GM12878 (cell line): ENCODE measurements at regions not wholly inside any gene's neighbourhood (a gene's known extent, or its start where the extent isn't known, plus 50 kb on each side); places are given as distances from the start of the nearest gene placed in this dataset.

Experiments
- ATAC-seq: fragments of 200-7000 bp; cut with Tn5 transposase; 3 replicates; pipeline ENCODE4 v1.9.1; 2020; ENCODE audit warnings: mild to moderate bottlenecking, moderate library complexity
- BruUV-seq: library from RNA; stranded (reverse); fragments of 400-500 nt; replicated peaks from 2 replicates; lab custom pipeline; 2021; lab: Mats Ljungman, UMichigan
- CTCF ChIA-PET: fragments of 300-600 bp; sonication (Branson Sonifier 250); formaldehyde crosslinking; extraction: SDS; loops from one replicate; lab custom pipeline; 2021; ENCODE audit warnings: inconsistent platforms; lab: Yijun Ruan, JAX
- POLR2A ChIA-PET: fragments of 350-600 bp; formaldehyde crosslinking; extraction: SDS; loops from one replicate; lab custom pipeline; 2021; ENCODE audit warnings: inconsistent platforms; lab: Charles Lee
- RAD21 ChIA-PET: fragments of 300-600 bp; sonication (Branson Sonifier 250); formaldehyde crosslinking; loops from one replicate; lab custom pipeline; 2023; ENCODE audit warnings: antibody characterized with exemption; ENCODE audit not compliant: unreplicated experiment; lab: Charles Lee
- SMC1A ChIA-PET: fragments of 300-600 bp; sonication (Branson Sonifier 250); formaldehyde crosslinking; loops from one replicate; lab custom pipeline; 2023; ENCODE audit not compliant: unreplicated experiment, uncharacterized antibody; lab: Charles Lee
- DNase-seq: peaks from one replicate; pipeline ENCODE4 v3.0.0-alpha.2; 2011; ENCODE audit warnings: low read depth, low spot score
- FAIRE-seq: peaks from 3 replicates; lab custom pipeline; 2011; peaks lifted over from hg19 to GRCh38; lab: Jason Lieb, UNC
- H2AFZ ChIP-seq: 2 replicates; pipeline ENCODE4 v1.6.0; 2011; ENCODE audit warnings: low read depth, low read length, control low read depth; ENCODE audit not compliant: control insufficient read depth
- H3K27ac ChIP-seq: 2 replicates; pipeline ENCODE4 v1.5.1; 2011; ENCODE audit warnings: control low read depth; ENCODE audit not compliant: control insufficient read depth, insufficient read depth
- H3K27me3 ChIP-seq, 2 experiments: replicated peaks in 1 of 2; 2 replicates each; pipeline versions ENCODE4 v1.6.0 to v1.6.1; 2011; ENCODE audit warnings: low read length in 1 of 2; ENCODE audit not compliant: control insufficient read depth in 2 of 2, insufficient read depth in 2 of 2
- H3K36me3 ChIP-seq, 2 experiments: 2 replicates each; pipeline ENCODE4 v1.5.1; 2011; ENCODE audit warnings: low read length in 1 of 2; ENCODE audit not compliant: control insufficient read depth in 2 of 2, insufficient read depth in 2 of 2
- H3K4me1 ChIP-seq: 2 replicates; pipeline ENCODE4 v1.6.1; 2011; ENCODE audit warnings: mild to moderate bottlenecking, low read length, moderate library complexity, mixed read lengths; ENCODE audit not compliant: control insufficient read depth, insufficient read depth
- H3K4me2 ChIP-seq: 2 replicates; pipeline ENCODE4 v1.6.0; 2011; ENCODE audit warnings: control low read depth; ENCODE audit not compliant: control insufficient read depth, insufficient read depth
- H3K4me3 ChIP-seq: fragments of 200-600 bp; sonication (generic); 2 replicates; pipeline ENCODE4 v1.5.1; 2016
- H3K79me2 ChIP-seq: 2 replicates; pipeline ENCODE4 v1.6.0; 2011; ENCODE audit warnings: low read length; ENCODE audit not compliant: control insufficient read depth, insufficient read depth
- H3K9ac ChIP-seq: 2 replicates; pipeline ENCODE4 v1.8.0; 2011; ENCODE audit warnings: low read length, control low read depth, mixed read lengths; ENCODE audit not compliant: control insufficient read depth, insufficient read depth
- H3K9me3 ChIP-seq: replicated peaks from 3 replicates; pipeline ENCODE4 v1.5.1; 2011; ENCODE audit warnings: mild to moderate bottlenecking, low read length; ENCODE audit not compliant: control insufficient read depth, insufficient read depth
- H4K20me1 ChIP-seq: 2 replicates; pipeline ENCODE4 v1.6.0; 2011; ENCODE audit not compliant: control insufficient read depth, insufficient read depth
- ATF3 ChIP-seq: IDR thresholded peaks from 2 replicates; pipeline ENCODE4 v1.6.1; 2011; ENCODE audit warnings: low read depth, mild to moderate bottlenecking, low read length, moderate library complexity, borderline replicate concordance; ENCODE audit errors: extremely low read depth
- BHLHE40 ChIP-seq, 2 experiments: fragments of 450-650 bp in 1 of 2; IDR thresholded peaks; 2 replicates each; pipeline ENCODE4 v1.6.1; 2011 to 2017; ENCODE audit warnings: low read depth in 2 of 2, borderline replicate concordance in 1 of 2, improper control_type of control experiment in 1 of 2, low read length in 1 of 2, mild to moderate bottlenecking in 1 of 2
- JUNB ChIP-seq: IDR thresholded peaks from 2 replicates; pipeline ENCODE4 v1.6.1; 2016; ENCODE audit warnings: antibody characterized with exemption, mild to moderate bottlenecking
- NFYB ChIP-seq: IDR thresholded peaks from 2 replicates; pipeline ENCODE4 v1.6.1; 2011; ENCODE audit warnings: low read depth, mild to moderate bottlenecking, low read length, improper control_type of control experiment, moderate library complexity; ENCODE audit not compliant: insufficient read depth
- NR2C2 ChIP-seq: IDR thresholded peaks from 2 replicates; pipeline ENCODE4 v1.6.1; 2011; ENCODE audit warnings: borderline replicate concordance, low read depth; ENCODE audit not compliant: control insufficient read depth, insufficient read length
- PAX5 ChIP-seq: IDR thresholded peaks from 2 replicates; pipeline ENCODE4 v1.6.1; 2011; ENCODE audit warnings: low read depth, low read length, borderline replicate concordance
- RELB ChIP-seq: fragments of 450-650 bp; IDR thresholded peaks from 2 replicates; pipeline ENCODE4 v1.6.1; 2017; ENCODE audit warnings: low read depth, mild to moderate bottlenecking, moderate library complexity
- WGBS: methylation state at CpG from one replicate; pipeline ENCODE4 v1.1.6; 2016; ENCODE audit warnings: low lambda C conversion rate; ENCODE audit not compliant: insufficient replicate concordance, insufficient coverage; ENCODE audit errors: missing lambda C conversion rate; 5-methylcytosine and 5-hydroxymethylcytosine counted together
- in situ Hi-C: fragments of 300-500 bp; cut with MboI; formaldehyde crosslinking; loops from 9 replicates; pipeline ENCODE4 v1.14.3; 2018; ENCODE audit warnings: mixed read lengths
- intact Hi-C: fragments of 100-400 bp; cut with micrococcal nuclease; formaldehyde crosslinking; loops from one replicate; pipeline ENCODE4 v1.14.2; 2022; ENCODE audit not compliant: unreplicated experiment

GRCh38 chr3:135449046-135449445, 516.5 kb upstream of the PPP2R3A start (continued):
- no peak for TF ChIP-seq BHLHE40 (IDR thresholded peaks at IDR 0.05; ENCODE audit: borderline replicate concordance in 1 of 2, low read depth in 2 of 2, low read length in 1 of 2)

- no peaks in the 10 kb centered on the region for H3K27me3 ChIP-seq
- DNase-seq (no peak), FAIRE-seq (no peak), ATAC-seq (no peak)
- TF ChIP-seq ATF3 (no peak), NFYB (no peak), RELB (no peak), BHLHE40 (IDR thresholded peaks at IDR 0.05; ENCODE audit: borderline replicate concordance in 1 of 2, low read depth in 2 of 2, low read length in 1 of 2) (no peak), NR2C2 (no peak), JUNB (no peak), PAX5 (no peak)
- no TSS peak for BruUV-seq
- no peak overlapping the region for H3K9ac ChIP-seq
- ChIA-PET POLR2A (no interaction called here), RAD21 (no interaction called here), CTCF (interaction anchor here (1.3 to 1.4 kb wide), 3 partner anchors 9 to 23 kb away, joined by 3 read pairs; no protein-coding TSS in a partner anchor), SMC1A (interaction anchor here (0.6 to 1.1 kb wide), 2 partner anchors 34 to 474 kb away, joined by 3 to 4 read pairs; no protein-coding TSS in a partner anchor)
- H3K4me1 ChIP-seq: no peaks in the 10 kb centered on the region
- H3K36me3 ChIP-seq: no peaks in the 10 kb centered on the region
- intact Hi-C loops (no loop called here), in situ Hi-C loops (no loop called here)
- no peaks in the 10 kb centered on the region for H3K79me2 ChIP-seq
- H3K9me3 ChIP-seq: no peaks in the 10 kb centered on the region
- H4K20me1 ChIP-seq: no peaks in the 10 kb centered on the region
- no peak overlapping the region for H2AFZ ChIP-seq
- H3K4me3 ChIP-seq: no peak overlapping the region
- WGBS: 36% methylated on average over 2 of the region's 2 CpGs
- H3K27ac ChIP-seq: no peak overlapping the region
- no peak overlapping the region for H3K4me2 ChIP-seq
Measured at GRCh38 chr3:135451037-135451785, 514.3 kb upstream of the PPP2R3A start.
